ENCODE measurements at regions not wholly inside any gene's neighbourhood (a gene's known extent, or its start where the extent isn't known, plus 50 kb on each side); places are given as distances from the start of the nearest gene placed in this dataset.

- Histone ChIP-seq H3K36me3 (replicated peaks) (no peaks in the 10 kb centered on the region), H3K4me3 (ENCODE audit: low read depth, low read length) (no peak overlapping the region), H3K27me3 (replicated peaks) (no peaks in the 10 kb centered on the region), H3K27ac (no peak overlapping the region)
- no peak for DNase-seq
- TF ChIP-seq CTCF (IDR thresholded peaks at IDR 0.05; ENCODE audit: low read depth, low read length, missing control alignments): no peak
- in situ Hi-C loops (cut with HindIII; ENCODE audit: low pct_ligation_motif_present, low sequenced_read_pairs): no loop called here
Observed at GRCh38 chr6:99178168-99178567, 171.3 kb downstream of the FAXC start.

DNA sequence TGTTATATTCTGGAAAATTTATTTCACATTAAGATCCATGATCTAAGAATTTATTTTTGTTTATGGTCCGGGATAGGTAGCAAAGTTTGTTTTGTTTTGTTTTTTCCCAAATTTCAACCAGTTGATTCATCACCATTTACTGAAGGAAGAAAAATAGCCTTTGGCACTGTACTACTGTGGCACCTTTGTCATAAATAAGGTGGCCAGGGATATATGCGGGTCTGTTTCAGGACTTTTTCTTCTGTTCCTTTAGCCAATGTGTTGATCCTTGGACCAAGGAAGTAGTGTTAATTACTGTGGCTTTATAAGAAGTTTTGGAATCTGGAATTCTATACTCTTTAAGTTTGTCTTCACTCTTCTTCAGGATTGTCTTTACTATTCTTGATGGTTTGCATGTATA lies 171.7 kb downstream of the FAXC start:
- DNase-seq: no peak
- H3K27me3 ChIP-seq (replicated peaks): no peaks in the 10 kb centered on the region
- in situ Hi-C loops (cut with HindIII; ENCODE audit: low pct_ligation_motif_present, low sequenced_read_pairs): no loop called here
- no peak overlapping the region for H3K4me3 ChIP-seq (ENCODE audit: low read depth, low read length)
- TF ChIP-seq CTCF (IDR thresholded peaks at IDR 0.05; ENCODE audit: low read depth, low read length, missing control alignments): no peak
- no peaks in the 10 kb centered on the region for H3K36me3 ChIP-seq (replicated peaks)
- H3K27ac ChIP-seq: no peak overlapping the region

- Histone ChIP-seq H3K36me3 (replicated peaks) (no peaks in the 10 kb centered on the region), H3K27ac (no peak overlapping the region), H3K27me3 (replicated peaks) (no peaks in the 10 kb centered on the region), H3K4me3 (ENCODE audit: low read depth, low read length) (no peak overlapping the region)
- no peak for TF ChIP-seq CTCF (IDR thresholded peaks at IDR 0.05; ENCODE audit: low read depth, low read length, missing control alignments)
- no peak for DNase-seq
- in situ Hi-C loops (cut with HindIII; ENCODE audit: low pct_ligation_motif_present, low sequenced_read_pairs): no loop called here
Observed at GRCh38 chr6:99165838-99166237, 183.6 kb downstream of the FAXC start.

DNA sequence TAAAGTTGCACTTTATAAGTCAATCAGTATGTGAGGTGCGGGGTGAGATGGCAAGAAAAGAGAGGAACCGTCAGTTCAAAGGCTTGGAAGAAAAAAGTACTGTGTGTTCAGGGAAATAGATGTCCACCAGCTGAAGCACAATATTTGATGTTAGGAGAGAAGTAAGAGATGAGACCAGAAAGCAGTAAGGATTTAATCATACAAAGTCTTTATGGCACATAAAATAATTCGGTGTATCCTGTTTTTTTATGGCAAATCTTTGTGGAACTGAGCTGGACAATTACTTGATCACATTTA lies 197.2 kb downstream of the FAXC start:
- TF ChIP-seq CTCF (IDR thresholded peaks at IDR 0.05; ENCODE audit: low read depth, low read length, missing control alignments): no peak
- no peak overlapping the region for H3K27ac ChIP-seq
- no peaks in the 10 kb centered on the region for H3K36me3 ChIP-seq (replicated peaks)
- DNase-seq: no peak
- H3K4me3 ChIP-seq (ENCODE audit: low read depth, low read length): no peak overlapping the region
- H3K27me3 ChIP-seq (replicated peaks): no peaks in the 10 kb centered on the region
- in situ Hi-C loops (cut with HindIII; ENCODE audit: low pct_ligation_motif_present, low sequenced_read_pairs): no loop called here

- Histone ChIP-seq H3K4me3 (ENCODE audit: low read depth, low read length) (no peak overlapping the region), H3K36me3 (replicated peaks) (no peaks in the 10 kb centered on the region), H3K27me3 (replicated peaks) (no peaks in the 10 kb centered on the region), H3K27ac (no peak overlapping the region)
- in situ Hi-C loops (cut with HindIII; ENCODE audit: low pct_ligation_motif_present, low sequenced_read_pairs): no loop called here
- TF ChIP-seq CTCF (IDR thresholded peaks at IDR 0.05; ENCODE audit: low read depth, low read length, missing control alignments): peak; percentile 86
- peak; percentile 43 for DNase-seq
Observed at GRCh38 chr6:99151634-99152346, 197.7 kb downstream of the FAXC start.

- H3K27me3 ChIP-seq (replicated peaks): no peaks in the 10 kb centered on the region
- no peak for DNase-seq
- H3K4me3 ChIP-seq (ENCODE audit: low read depth, low read length): no peak overlapping the region
- in situ Hi-C loops (cut with HindIII; ENCODE audit: low pct_ligation_motif_present, low sequenced_read_pairs): no loop called here
- H3K27ac ChIP-seq: no peak overlapping the region
- H3K36me3 ChIP-seq (replicated peaks): no peaks in the 10 kb centered on the region
- no peak for TF ChIP-seq CTCF (IDR thresholded peaks at IDR 0.05; ENCODE audit: low read depth, low read length, missing control alignments)
Observed at GRCh38 chr6:99148761-99149160, 200.7 kb downstream of the FAXC start.
